ENCODE measurements at regions not wholly inside any gene's neighbourhood (a gene's known extent, or its start where the extent isn't known, plus 50 kb on each side); places are given as distances from the start of the nearest gene placed in this dataset.

- DNase-seq (ENCODE audit: low read depth in 2 of 2), result no peak
- TF ChIP-seq CTCF (IDR thresholded peaks at IDR 0.05; ENCODE audit: low read depth, low read length), result no peak
- H3K4me3 ChIP-seq (replicated peaks in 1 of 2; ENCODE audit: low read depth in 2 of 2, low read length in 2 of 2), result no peak overlapping the region
Observed at GRCh38 chr4:79535516-79535915, 127.5 kb upstream of the GK2 start.

GRCh38 chr4:79528241-79528706, 120.2 kb upstream of the GK2 start:
- DNase-seq (ENCODE audit: low read depth in 2 of 2), result peak; percentile 1 to 2
- H3K4me3 ChIP-seq (replicated peaks in 1 of 2; ENCODE audit: low read depth in 2 of 2, low read length in 2 of 2), result no peak overlapping the region
- no peak for TF ChIP-seq CTCF (IDR thresholded peaks at IDR 0.05; ENCODE audit: low read depth, low read length)

- no peak for TF ChIP-seq CTCF (IDR thresholded peaks at IDR 0.05; ENCODE audit: low read depth, low read length)
- DNase-seq (ENCODE audit: low read depth in 2 of 2), result no peak
- H3K4me3 ChIP-seq (replicated peaks in 1 of 2; ENCODE audit: low read depth in 2 of 2, low read length in 2 of 2), result no peak overlapping the region
Observed at GRCh38 chr4:79526641-79527565, 118.9 kb upstream of the GK2 start.

GRCh38 chr4:79516114-79516513, 108.1 kb upstream of the GK2 start:
- no peak for DNase-seq (ENCODE audit: low read depth in 2 of 2)
- H3K4me3 ChIP-seq (replicated peaks in 1 of 2; ENCODE audit: low read depth in 2 of 2, low read length in 2 of 2), result no peak overlapping the region
- TF ChIP-seq CTCF (IDR thresholded peaks at IDR 0.05; ENCODE audit: low read depth, low read length), result no peak

- H3K4me3 ChIP-seq (replicated peaks in 1 of 2; ENCODE audit: low read depth in 2 of 2, low read length in 2 of 2), result no peak overlapping the region
- no peak for TF ChIP-seq CTCF (IDR thresholded peaks at IDR 0.05; ENCODE audit: low read depth, low read length)
- DNase-seq (ENCODE audit: low read depth in 2 of 2), result peak in 1 of 2 donors; percentile 3
Observed at GRCh38 chr4:79514621-79515329, 106.7 kb upstream of the GK2 start.

- TF ChIP-seq CTCF (IDR thresholded peaks at IDR 0.05; ENCODE audit: low read depth, low read length), result no peak
- DNase-seq (ENCODE audit: low read depth in 2 of 2), result no peak
- no peak overlapping the region for H3K4me3 ChIP-seq (replicated peaks in 1 of 2; ENCODE audit: low read depth in 2 of 2, low read length in 2 of 2)
Observed at GRCh38 chr4:79513576-79513975, 105.5 kb upstream of the GK2 start.

Data from cardiac fibroblast (primary cell).